HCT116 (cell line): ENCODE measurements at regions not wholly inside any gene's neighbourhood (a gene's known extent, or its start where the extent isn't known, plus 50 kb on each side); places are given as distances from the start of the nearest gene placed in this dataset.

Experiments used
- ATAC-seq: fragments of 200-7000 bp; cut with Tn5 transposase; 2 replicates; pipeline ENCODE4 v1.9.1; 2020; ENCODE audit warnings: mild to moderate bottlenecking, moderate library complexity
- BruUV-seq: library from RNA; stranded (reverse); fragments of 400-500 nt; replicated peaks from 2 replicates; lab custom pipeline; 2021; lab: Mats Ljungman, UMichigan
- CTCF ChIA-PET: fragments of 300-600 bp; sonication (Branson Sonifier 250); formaldehyde crosslinking; loops from one replicate; lab custom pipeline; 2021; ENCODE audit warnings: antibody characterized with exemption; lab: Charles Lee
- POLR2A ChIA-PET: fragments of 300-600, 350-600 bp; sonication (Branson Sonifier 250); formaldehyde crosslinking; loops from one replicate; lab custom pipeline; 2021; ENCODE audit warnings: antibody characterized with exemption; lab: Charles Lee
- RAD21 ChIA-PET, 2 experiments: fragments of 300-600 bp; sonication (Branson Sonifier 250); formaldehyde crosslinking; loops; one replicate each; lab custom pipeline; 2023; ENCODE audit warnings: low total read pairs in 2 of 2; ENCODE audit not compliant: uncharacterized antibody in 2 of 2, unreplicated experiment in 2 of 2, low non-redundant PET in 1 of 2; lab: Charles Lee
- DNase-seq: peaks from one replicate; pipeline ENCODE4 v3.0.0-alpha.2; 2010; ENCODE audit warnings: low read depth, low spot score
- H2AFZ ChIP-seq: fragments of 200-600 bp; shearing (Covaris generic), sonication (generic); 2 replicates; pipeline ENCODE4 v1.6.1; 2017; ENCODE audit warnings: low read depth, mixed run types, mixed read lengths, antibody characterized with exemption, low read length; ENCODE audit not compliant: poor library complexity, severe bottlenecking
- H3K27ac ChIP-seq: 2 replicates; pipeline ENCODE4 v1.5.1; 2012; ENCODE audit warnings: low read depth, low read length
- H3K27me3 ChIP-seq: fragments of 200-600 bp; sonication (generic); 2 replicates; pipeline ENCODE4 v1.6.1; 2016; ENCODE audit warnings: mixed run types, low read length, mixed read lengths; ENCODE audit not compliant: insufficient read depth
- H3K36me3 ChIP-seq, 2 experiments: fragments of 200-500 bp in 1 of 2; fragments of 200-600 bp in 1 of 2; sonication (Bioruptor generic) in 1 of 2; sonication (generic) in 1 of 2; 2 replicates each; pipeline versions ENCODE4 v1.5.1 to v1.6.1; 2014 to 2016; ENCODE audit warnings: low read length in 2 of 2, inconsistent platforms in 1 of 2, mixed read lengths in 1 of 2, mixed run types in 1 of 2; ENCODE audit not compliant: insufficient read depth in 2 of 2, control insufficient read depth in 1 of 2
- H3K4me1 ChIP-seq, 2 experiments: fragments of 200-600 bp in 1 of 2; sonication (generic) in 1 of 2; 2 replicates each; pipeline versions ENCODE4 v1.5.1 to v1.6.1; 2012 to 2017; ENCODE audit warnings: low read length in 2 of 2, inconsistent platforms in 1 of 2, mild to moderate bottlenecking in 1 of 2, mixed read lengths in 1 of 2, mixed run types in 1 of 2, moderate library complexity in 1 of 2; ENCODE audit not compliant: insufficient read depth in 2 of 2, control insufficient read depth in 1 of 2
- H3K4me2 ChIP-seq: fragments of 200-600 bp; sonication (generic); 2 replicates; pipeline ENCODE4 v1.6.1; 2017; ENCODE audit warnings: mixed run types, low read length, mixed read lengths
- H3K4me3 ChIP-seq, 2 experiments: fragments of 200-600 bp in 1 of 2; sonication (generic) in 1 of 2; replicated peaks in 1 of 2; 2 replicates each; pipeline ENCODE4 v1.5.1; 2011 to 2016; ENCODE audit warnings: low read length in 2 of 2, control low read depth in 1 of 2, low read depth in 1 of 2, mild to moderate bottlenecking in 1 of 2, mixed read lengths in 1 of 2, mixed run types in 1 of 2
- H3K79me2 ChIP-seq: fragments of 200-600 bp; sonication (generic); 2 replicates; pipeline ENCODE4 v1.6.1; 2017; ENCODE audit warnings: mild to moderate bottlenecking, mixed run types, low read length, moderate library complexity, mixed read lengths; ENCODE audit not compliant: insufficient read depth
- H3K9ac ChIP-seq: fragments of 200-600 bp; sonication (generic); 2 replicates; pipeline ENCODE4 v1.6.1; 2016; ENCODE audit warnings: low read length, mixed read lengths
- H3K9me2 ChIP-seq: fragments of 200-600 bp; sonication (generic), shearing (Covaris generic); 2 replicates; pipeline ENCODE4 v1.6.1; 2017; ENCODE audit warnings: mixed run types, mild to moderate bottlenecking, moderate library complexity; ENCODE audit not compliant: insufficient read depth
- H3K9me3 ChIP-seq, 2 experiments: fragments of 200-500 bp in 1 of 2; fragments of 200-600 bp in 1 of 2; sonication (Bioruptor generic) in 1 of 2; sonication (generic) in 1 of 2; 2 replicates each; pipeline ENCODE4 v1.6.1; 2014 to 2017; ENCODE audit warnings: low read length in 2 of 2, mixed read lengths in 2 of 2, inconsistent platforms in 1 of 2, low read depth in 1 of 2, mild to moderate bottlenecking in 1 of 2, mixed run types in 1 of 2, moderate library complexity in 1 of 2; ENCODE audit not compliant: control insufficient read depth in 1 of 2, insufficient read depth in 1 of 2
- H4K20me1 ChIP-seq: fragments of 200-600 bp; sonication (generic), shearing (Covaris generic); 2 replicates; pipeline ENCODE4 v1.6.1; 2017; ENCODE audit warnings: mixed run types, mild to moderate bottlenecking, moderate library complexity; ENCODE audit not compliant: insufficient read depth
- CBX3 ChIP-seq: IDR thresholded peaks from 2 replicates; pipeline ENCODE4 v1.6.1; 2012; ENCODE audit warnings: low read depth
- CEBPB ChIP-seq: IDR thresholded peaks from 2 replicates; pipeline ENCODE4 v1.6.1; 2012; ENCODE audit warnings: low read depth
- EGR1 ChIP-seq: IDR thresholded peaks from 2 replicates; pipeline ENCODE4 v1.6.1; 2012; ENCODE audit warnings: low read depth
- ELF1 ChIP-seq: IDR thresholded peaks from 2 replicates; pipeline ENCODE4 v1.6.1; 2012; ENCODE audit warnings: low read depth, borderline replicate concordance
- EZH2phosphoT487 ChIP-seq: fragments of 200-600 bp; IDR thresholded peaks from 2 replicates; pipeline ENCODE4 v1.6.1; 2018; ENCODE audit warnings: antibody characterized with exemption, borderline replicate concordance
- FOSL1 ChIP-seq: IDR thresholded peaks from 2 replicates; pipeline ENCODE4 v1.6.1; 2012; ENCODE audit warnings: low read depth
- JUND ChIP-seq: IDR thresholded peaks from 2 replicates; pipeline ENCODE4 v1.6.1; 2012
- POLR2A ChIP-seq: IDR thresholded peaks from 2 replicates; pipeline ENCODE4 v1.7.0; 2011; ENCODE audit warnings: borderline replicate concordance; ENCODE audit not compliant: insufficient read depth, insufficient read length; ENCODE audit errors: extremely low read depth
- RAD21 ChIP-seq: IDR thresholded peaks from 2 replicates; pipeline ENCODE4 v1.6.1; 2012; ENCODE audit warnings: low read depth, mild to moderate bottlenecking
- SP1 ChIP-seq: IDR thresholded peaks from 2 replicates; pipeline ENCODE4 v1.6.1; 2012; ENCODE audit warnings: low read depth
- SRF ChIP-seq: IDR thresholded peaks from 2 replicates; pipeline ENCODE4 v1.6.1; 2012; ENCODE audit warnings: low read depth
- TCF7L2 ChIP-seq: IDR thresholded peaks from 2 replicates; pipeline ENCODE4 v1.7.0; 2011; ENCODE audit warnings: borderline replicate concordance, inconsistent platforms; ENCODE audit not compliant: insufficient read depth, insufficient read length; ENCODE audit errors: extremely low read depth
- YY1 ChIP-seq: IDR thresholded peaks from 2 replicates; pipeline ENCODE4 v1.6.1; 2011; ENCODE audit warnings: low read length, low read depth, moderate library complexity, mild to moderate bottlenecking; ENCODE audit not compliant: insufficient replicate concordance; ENCODE audit errors: extremely low read depth
- ZFX ChIP-seq: fragments of 450-650 bp; IDR thresholded peaks from 2 replicates; pipeline ENCODE4 v1.6.1; 2017
- intact Hi-C: fragments of 100-400 bp; cut with micrococcal nuclease; formaldehyde crosslinking; loops from 2 replicates; pipeline ENCODE4 v1.10.0; 2022
- TF ChIP-seq, protein P1 (sequence below): IDR thresholded peaks from 2 replicates; pipeline ENCODE4 v1.6.1; 2011; ENCODE audit warnings: mild to moderate bottlenecking, low read length, moderate library complexity; ENCODE audit not compliant: insufficient replicate concordance; ENCODE audit errors: extremely low read depth
- TF ChIP-seq, protein P2 (sequence below): IDR thresholded peaks from 2 replicates; pipeline ENCODE4 v1.6.1; 2012
- TF ChIP-seq, protein P3 (sequence below): IDR thresholded peaks from 2 replicates; pipeline ENCODE4 v1.6.1; 2012; ENCODE audit warnings: low read depth
- TF ChIP-seq, protein P4 (sequence below), 3 experiments: fragments of 200-600 bp in 1 of 3; sonication (generic) in 1 of 3; IDR thresholded peaks in 2 of 3; conservative IDR thresholded peaks in 1 of 3; 2 replicates each; pipeline ENCODE4 v1.5.1; 2012 to 2017; ENCODE audit warnings: low read depth in 2 of 3, low read length in 2 of 3, antibody characterized with exemption in 1 of 3, borderline replicate concordance in 1 of 3, control low read depth in 1 of 3, mild to moderate bottlenecking in 1 of 3, mixed read lengths in 1 of 3, mixed run types in 1 of 3, moderate library complexity in 1 of 3; ENCODE audit not compliant: insufficient read depth in 1 of 3

DNA sequence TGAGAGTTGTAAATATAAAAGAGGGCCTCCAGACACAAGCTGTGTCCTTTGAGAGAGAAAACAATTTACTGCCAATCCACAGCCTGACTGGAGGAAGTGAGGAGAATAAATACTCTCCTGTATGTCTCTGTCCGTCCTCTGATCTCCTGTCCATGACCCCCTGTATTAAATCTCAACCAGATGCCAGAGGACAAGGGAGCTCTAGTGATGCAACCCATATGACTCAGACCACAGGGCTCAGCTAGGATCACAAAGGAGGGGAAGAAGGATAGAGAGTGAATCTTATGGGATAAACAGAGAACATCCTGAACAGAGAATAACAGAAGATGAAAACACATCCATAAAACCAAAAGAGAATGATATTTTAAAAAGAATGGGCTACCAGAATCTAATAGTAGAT, 482.6 kb downstream of the PLOD2 start:
- H3K9me3 ChIP-seq, result no peaks in the 10 kb centered on the region
- no peak overlapping the region for H2AFZ ChIP-seq
- CTCF ChIA-PET, result no interaction called here
- ATAC-seq (no peak), DNase-seq (no peak)
- H3K27me3 ChIP-seq, result no peaks in the 10 kb centered on the region
- no peaks in the 10 kb centered on the region for H3K79me2 ChIP-seq
- POLR2A ChIA-PET, result no interaction called here
- H4K20me1 ChIP-seq, result no peaks in the 10 kb centered on the region
- intact Hi-C loops, result no loop called here
- H3K4me3 ChIP-seq, result no peak overlapping the region
- no peak overlapping the region for H3K27ac ChIP-seq
- no peaks in the 10 kb centered on the region for H3K9me2 ChIP-seq
- H3K4me1 ChIP-seq, result no peaks in the 10 kb centered on the region
- no peak overlapping the region for H3K9ac ChIP-seq
- RAD21 ChIA-PET, result no interaction called here
- TF ChIP-seq, protein P1, sequence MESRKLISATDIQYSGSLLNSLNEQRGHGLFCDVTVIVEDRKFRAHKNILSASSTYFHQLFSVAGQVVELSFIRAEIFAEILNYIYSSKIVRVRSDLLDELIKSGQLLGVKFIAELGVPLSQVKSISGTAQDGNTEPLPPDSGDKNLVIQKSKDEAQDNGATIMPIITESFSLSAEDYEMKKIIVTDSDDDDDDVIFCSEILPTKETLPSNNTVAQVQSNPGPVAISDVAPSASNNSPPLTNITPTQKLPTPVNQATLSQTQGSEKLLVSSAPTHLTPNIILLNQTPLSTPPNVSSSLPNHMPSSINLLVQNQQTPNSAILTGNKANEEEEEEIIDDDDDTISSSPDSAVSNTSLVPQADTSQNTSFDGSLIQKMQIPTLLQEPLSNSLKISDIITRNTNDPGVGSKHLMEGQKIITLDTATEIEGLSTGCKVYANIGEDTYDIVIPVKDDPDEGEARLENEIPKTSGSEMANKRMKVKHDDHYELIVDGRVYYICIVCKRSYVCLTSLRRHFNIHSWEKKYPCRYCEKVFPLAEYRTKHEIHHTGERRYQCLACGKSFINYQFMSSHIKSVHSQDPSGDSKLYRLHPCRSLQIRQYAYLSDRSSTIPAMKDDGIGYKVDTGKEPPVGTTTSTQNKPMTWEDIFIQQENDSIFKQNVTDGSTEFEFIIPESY, result no peak
- TF ChIP-seq, protein P2, sequence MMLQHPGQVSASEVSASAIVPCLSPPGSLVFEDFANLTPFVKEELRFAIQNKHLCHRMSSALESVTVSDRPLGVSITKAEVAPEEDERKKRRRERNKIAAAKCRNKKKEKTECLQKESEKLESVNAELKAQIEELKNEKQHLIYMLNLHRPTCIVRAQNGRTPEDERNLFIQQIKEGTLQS, result no peak
- TF ChIP-seq CEBPB (no peak), JUND (no peak), ZFX (no peak), RAD21 (no peak), EGR1 (no peak), YY1 (no peak), POLR2A (no peak), SP1 (no peak), EZH2phosphoT487 (no peak), TCF7L2 (no peak), CBX3 (no peak), FOSL1 (no peak), ELF1 (no peak), SRF (no peak)
- TF ChIP-seq, protein P3, sequence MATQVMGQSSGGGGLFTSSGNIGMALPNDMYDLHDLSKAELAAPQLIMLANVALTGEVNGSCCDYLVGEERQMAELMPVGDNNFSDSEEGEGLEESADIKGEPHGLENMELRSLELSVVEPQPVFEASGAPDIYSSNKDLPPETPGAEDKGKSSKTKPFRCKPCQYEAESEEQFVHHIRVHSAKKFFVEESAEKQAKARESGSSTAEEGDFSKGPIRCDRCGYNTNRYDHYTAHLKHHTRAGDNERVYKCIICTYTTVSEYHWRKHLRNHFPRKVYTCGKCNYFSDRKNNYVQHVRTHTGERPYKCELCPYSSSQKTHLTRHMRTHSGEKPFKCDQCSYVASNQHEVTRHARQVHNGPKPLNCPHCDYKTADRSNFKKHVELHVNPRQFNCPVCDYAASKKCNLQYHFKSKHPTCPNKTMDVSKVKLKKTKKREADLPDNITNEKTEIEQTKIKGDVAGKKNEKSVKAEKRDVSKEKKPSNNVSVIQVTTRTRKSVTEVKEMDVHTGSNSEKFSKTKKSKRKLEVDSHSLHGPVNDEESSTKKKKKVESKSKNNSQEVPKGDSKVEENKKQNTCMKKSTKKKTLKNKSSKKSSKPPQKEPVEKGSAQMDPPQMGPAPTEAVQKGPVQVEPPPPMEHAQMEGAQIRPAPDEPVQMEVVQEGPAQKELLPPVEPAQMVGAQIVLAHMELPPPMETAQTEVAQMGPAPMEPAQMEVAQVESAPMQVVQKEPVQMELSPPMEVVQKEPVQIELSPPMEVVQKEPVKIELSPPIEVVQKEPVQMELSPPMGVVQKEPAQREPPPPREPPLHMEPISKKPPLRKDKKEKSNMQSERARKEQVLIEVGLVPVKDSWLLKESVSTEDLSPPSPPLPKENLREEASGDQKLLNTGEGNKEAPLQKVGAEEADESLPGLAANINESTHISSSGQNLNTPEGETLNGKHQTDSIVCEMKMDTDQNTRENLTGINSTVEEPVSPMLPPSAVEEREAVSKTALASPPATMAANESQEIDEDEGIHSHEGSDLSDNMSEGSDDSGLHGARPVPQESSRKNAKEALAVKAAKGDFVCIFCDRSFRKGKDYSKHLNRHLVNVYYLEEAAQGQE, result no peak
- TF ChIP-seq, protein P4, sequence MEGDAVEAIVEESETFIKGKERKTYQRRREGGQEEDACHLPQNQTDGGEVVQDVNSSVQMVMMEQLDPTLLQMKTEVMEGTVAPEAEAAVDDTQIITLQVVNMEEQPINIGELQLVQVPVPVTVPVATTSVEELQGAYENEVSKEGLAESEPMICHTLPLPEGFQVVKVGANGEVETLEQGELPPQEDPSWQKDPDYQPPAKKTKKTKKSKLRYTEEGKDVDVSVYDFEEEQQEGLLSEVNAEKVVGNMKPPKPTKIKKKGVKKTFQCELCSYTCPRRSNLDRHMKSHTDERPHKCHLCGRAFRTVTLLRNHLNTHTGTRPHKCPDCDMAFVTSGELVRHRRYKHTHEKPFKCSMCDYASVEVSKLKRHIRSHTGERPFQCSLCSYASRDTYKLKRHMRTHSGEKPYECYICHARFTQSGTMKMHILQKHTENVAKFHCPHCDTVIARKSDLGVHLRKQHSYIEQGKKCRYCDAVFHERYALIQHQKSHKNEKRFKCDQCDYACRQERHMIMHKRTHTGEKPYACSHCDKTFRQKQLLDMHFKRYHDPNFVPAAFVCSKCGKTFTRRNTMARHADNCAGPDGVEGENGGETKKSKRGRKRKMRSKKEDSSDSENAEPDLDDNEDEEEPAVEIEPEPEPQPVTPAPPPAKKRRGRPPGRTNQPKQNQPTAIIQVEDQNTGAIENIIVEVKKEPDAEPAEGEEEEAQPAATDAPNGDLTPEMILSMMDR (IDR thresholded peaks at IDR 0.05 in 2 of 3, conservative IDR thresholded peaks at IDR 0.05 in 1 of 3; ENCODE audit: borderline replicate concordance in 1 of 3, insufficient read depth in 1 of 3, low read depth in 2 of 3, low read length in 2 of 3), result no peak
- no peak overlapping the region for H3K4me2 ChIP-seq
- H3K36me3 ChIP-seq, result no peaks in the 10 kb centered on the region
- BruUV-seq, result no TSS peak
